NCI-H2196 treated with DMSO at 0.1 percent for 48 hours (cell line): ENCODE measurements at regions not wholly inside any gene's neighbourhood (a gene's known extent, or its start where the extent isn't known, plus 50 kb on each side); places are given as distances from the start of the nearest gene placed in this dataset.

Source experiments
- DNase-seq: peaks from one replicate; lab custom pipeline; 2025; ENCODE audit not compliant: unreplicated experiment; lab: John Stamatoyannopoulos, UW

- DNase-seq = no peak
Observed at GRCh38 chrX:109927663-109928273, 75.1 kb upstream of the TMEM164 start.

- no peak for DNase-seq
Observed at GRCh38 chrX:109928596-109929335, 74.1 kb upstream of the TMEM164 start.

- no peak for DNase-seq
Observed at GRCh38 chrX:109931677-109932076, 71.2 kb upstream of the TMEM164 start.

GRCh38 chrX:109934434-109934833 lies 68.5 kb upstream of the TMEM164 start:
- DNase-seq = no peak

GRCh38 chrX:109934935-109935334 lies 68.0 kb upstream of the TMEM164 start:
- no peak for DNase-seq

- no peak for DNase-seq
Observed at GRCh38 chrX:109936114-109936513, 66.8 kb upstream of the TMEM164 start.

- DNase-seq = no peak
Observed at GRCh38 chrX:109936598-109936997, 66.3 kb upstream of the TMEM164 start.

GRCh38 chrX:109939498-109939897 lies 63.4 kb upstream of the TMEM164 start:
- DNase-seq = no peak

- DNase-seq = no peak
Observed at GRCh38 chrX:109940411-109940810, 62.5 kb upstream of the TMEM164 start.

GRCh38 chrX:109943092-109943739 lies 59.7 kb upstream of the TMEM164 start:
- DNase-seq = no peak

- DNase-seq = no peak
Observed at GRCh38 chrX:109943740-109944092, 59.2 kb upstream of the TMEM164 start.

- DNase-seq = no peak
Observed at GRCh38 chrX:109952050-109952449, 50.9 kb upstream of the TMEM164 start.

- no peak for DNase-seq
Observed at GRCh38 chrX:109952985-109953905, 49.7 kb upstream of the TMEM164 start.
